ENCODE measurements at regions not wholly inside any gene's neighbourhood (a gene's known extent, or its start where the extent isn't known, plus 50 kb on each side); places are given as distances from the start of the nearest gene placed in this dataset.
"Not testable (repeated sequence)": the region's sequence is repeated elsewhere in the genome, so short reads cannot be mapped to it uniquely, and the experiment has no call there.

- no peak for ATAC-seq
- Mint-ChIP-seq H3K4me1 (ENCODE audit: low read depth) (peaks cover 2% of the 10 kb centered on the region), H3K36me3 (ENCODE audit: insufficient read depth) (no peaks in the 10 kb centered on the region), H3K9me3 (no peaks in the 10 kb centered on the region), H3K27me3 (ENCODE audit: low read depth) (peaks cover 8% of the 10 kb centered on the region), H3K4me3 (no peak overlapping the region)
- no peak for DNase-seq
Observed at GRCh38 chr2:111616651-111617218, 267.3 kb downstream of the ANAPC1 start.

DNA sequence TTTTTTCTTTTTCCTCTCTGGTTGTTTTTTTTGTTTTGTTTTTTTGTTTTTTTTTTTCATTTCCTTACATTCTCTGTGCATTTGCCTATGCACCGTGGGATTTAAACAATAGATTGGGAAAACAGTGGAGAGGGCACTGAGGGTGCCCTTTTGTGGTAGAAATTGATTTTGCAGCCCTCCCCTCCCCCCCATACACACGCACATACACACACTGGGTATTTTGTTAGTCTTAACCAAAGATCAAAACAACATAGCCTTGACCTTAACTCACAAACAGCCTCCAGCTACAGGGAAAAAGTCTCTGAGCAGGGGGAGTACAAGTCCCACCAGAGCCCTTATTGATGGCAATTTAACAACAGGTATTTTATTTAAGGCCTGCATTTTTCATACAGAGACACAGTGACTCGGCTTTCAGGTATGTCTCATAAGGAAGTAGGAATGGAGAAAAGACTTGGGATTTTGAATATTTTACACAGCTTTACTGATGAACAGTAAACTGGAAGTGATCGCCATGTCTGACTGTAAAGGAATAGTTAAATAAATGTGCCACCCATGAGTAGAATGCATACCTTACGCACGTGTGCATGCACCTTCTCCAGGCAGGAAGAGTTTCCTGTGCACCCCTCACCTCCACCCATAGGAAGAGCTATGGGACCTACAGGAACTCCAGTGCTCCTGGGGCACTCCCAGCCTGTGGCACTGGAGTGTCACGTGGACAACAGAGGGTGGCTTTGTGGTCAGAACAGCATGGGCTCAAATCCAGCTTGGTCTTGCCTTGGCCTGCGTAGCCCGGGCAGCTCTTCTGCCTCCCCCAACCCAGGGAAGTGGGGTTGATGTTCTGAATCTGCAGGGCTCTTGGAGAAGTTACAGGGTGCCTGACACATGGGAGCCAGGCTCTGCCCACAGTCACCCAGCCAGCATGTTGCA lies 266.4 kb downstream of the ANAPC1 start:
- no peak for DNase-seq
- Mint-ChIP-seq H3K36me3 (ENCODE audit: insufficient read depth) (no peaks in the 10 kb centered on the region), H3K4me3 (no peak overlapping the region), H3K9me3 (no peaks in the 10 kb centered on the region), H3K4me1 (ENCODE audit: low read depth) (peaks cover 2% of the 10 kb centered on the region), H3K27me3 (ENCODE audit: low read depth) (peaks cover 8% of the 10 kb centered on the region)
- ATAC-seq: no peak

DNA sequence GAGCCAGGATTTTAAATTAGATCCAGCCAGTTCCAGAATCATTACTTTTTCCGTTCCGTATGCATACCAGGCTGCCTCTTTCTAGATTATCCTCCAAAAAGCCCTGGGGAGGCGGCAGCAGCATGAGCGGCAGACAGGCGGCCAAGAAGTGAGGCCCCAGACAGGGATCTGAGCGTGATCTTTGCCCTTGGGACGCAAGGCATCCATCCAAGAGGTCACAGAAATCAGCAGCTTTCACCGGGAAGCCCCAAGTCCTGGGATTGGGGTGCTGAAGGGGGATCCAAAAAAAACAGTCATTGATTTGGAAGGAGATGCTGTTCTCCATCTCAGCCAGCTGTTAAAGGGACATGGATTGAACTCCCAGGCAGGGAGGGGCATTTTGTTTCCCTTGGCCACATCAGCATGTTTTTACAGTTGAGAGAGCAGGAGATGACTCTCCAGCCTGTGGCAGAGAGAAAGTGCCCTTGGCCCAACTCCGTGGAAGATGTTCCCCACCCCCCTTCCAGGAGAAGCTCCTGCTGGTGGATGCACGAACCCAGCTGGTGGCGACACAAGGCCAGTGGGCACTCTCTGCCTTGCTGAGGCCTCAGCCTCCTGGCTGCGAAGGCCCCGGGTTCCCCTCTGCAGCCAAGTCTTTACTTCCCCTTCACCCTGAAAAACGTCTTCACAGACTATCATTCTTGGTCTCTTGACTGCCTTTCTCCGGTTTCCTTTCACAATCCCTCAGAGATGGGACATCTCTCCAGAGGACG lies 265.6 kb downstream of the ANAPC1 start:
- H3K4me3 Mint-ChIP-seq: no peak overlapping the region
- DNase-seq (no peak), ATAC-seq (no peak)
- H3K27me3 Mint-ChIP-seq (ENCODE audit: low read depth): peaks cover 8% of the 10 kb centered on the region
- peaks cover 2% of the 10 kb centered on the region for H3K4me1 Mint-ChIP-seq (ENCODE audit: low read depth)
- no peaks in the 10 kb centered on the region for H3K9me3 Mint-ChIP-seq
- no peaks in the 10 kb centered on the region for H3K36me3 Mint-ChIP-seq (ENCODE audit: insufficient read depth)

GRCh38 chr2:111618978-111619902 lies 264.8 kb downstream of the ANAPC1 start:
- H3K4me1 Mint-ChIP-seq (ENCODE audit: low read depth): peaks cover 2% of the 10 kb centered on the region
- H3K27me3 Mint-ChIP-seq (ENCODE audit: low read depth): peaks cover 8% of the 10 kb centered on the region
- no peak overlapping the region for H3K4me3 Mint-ChIP-seq
- no peaks in the 10 kb centered on the region for H3K36me3 Mint-ChIP-seq (ENCODE audit: insufficient read depth)
- no peaks in the 10 kb centered on the region for H3K9me3 Mint-ChIP-seq
- ATAC-seq: no peak
- no peak for DNase-seq

DNA sequence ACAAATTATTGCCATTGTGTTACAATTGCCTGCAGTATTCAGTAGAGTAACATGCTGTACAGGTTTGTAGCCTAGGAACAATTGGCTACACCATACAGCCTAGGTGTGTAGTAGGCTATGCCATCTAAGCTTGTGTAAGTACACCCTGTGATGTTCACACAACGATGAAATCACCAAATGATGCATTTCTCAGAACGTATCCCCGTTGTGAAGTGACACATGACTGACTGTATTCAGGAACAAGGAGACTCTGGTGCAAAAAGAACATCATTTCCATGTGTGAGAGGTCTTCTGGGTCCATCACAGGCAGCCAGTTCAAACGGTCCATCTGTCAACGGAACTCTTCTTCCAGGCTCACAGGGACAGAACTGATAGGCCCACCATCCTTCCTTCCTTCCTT lies 263.7 kb downstream of the ANAPC1 start:
- no peak for ATAC-seq
- H3K27me3 Mint-ChIP-seq (ENCODE audit: low read depth): peaks cover 8% of the 10 kb centered on the region
- H3K9me3 Mint-ChIP-seq: no peaks in the 10 kb centered on the region
- no peak for DNase-seq
- peaks cover 9% of the 10 kb centered on the region for H3K4me1 Mint-ChIP-seq (ENCODE audit: low read depth)
- H3K36me3 Mint-ChIP-seq (ENCODE audit: insufficient read depth): no peaks in the 10 kb centered on the region
- H3K4me3 Mint-ChIP-seq: no peak overlapping the region

DNA sequence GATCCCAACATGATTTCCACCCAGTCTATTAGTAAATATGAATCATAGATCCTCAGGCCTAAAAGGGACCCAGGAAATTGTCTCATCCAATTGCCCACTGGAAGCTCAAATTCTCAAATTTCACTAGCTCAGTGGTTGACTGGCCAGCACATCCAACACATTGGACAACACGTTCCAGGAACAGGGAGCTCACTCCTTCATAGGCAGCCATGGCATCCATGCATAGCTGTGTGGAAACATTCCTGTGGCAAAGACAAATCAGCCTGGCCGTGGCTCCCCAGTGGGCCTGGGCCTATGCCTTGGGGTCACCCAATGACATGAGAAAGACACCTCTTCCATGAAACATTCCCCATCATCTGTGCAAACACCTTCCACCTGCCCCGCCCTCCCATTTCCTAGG lies 261.1 kb downstream of the ANAPC1 start:
- DNase-seq (no peak), ATAC-seq (no peak)
- H3K4me1 Mint-ChIP-seq (ENCODE audit: low read depth): peaks cover 22% of the 10 kb centered on the region
- H3K27me3 Mint-ChIP-seq (ENCODE audit: low read depth): peaks cover 7% of the 10 kb centered on the region
- no peak overlapping the region for H3K4me3 Mint-ChIP-seq
- no peaks in the 10 kb centered on the region for H3K36me3 Mint-ChIP-seq (ENCODE audit: insufficient read depth)
- peaks cover 12% of the 10 kb centered on the region for H3K9me3 Mint-ChIP-seq

- peaks cover 22% of the 10 kb centered on the region for H3K4me1 Mint-ChIP-seq (ENCODE audit: low read depth)
- peaks cover 7% of the 10 kb centered on the region for H3K27me3 Mint-ChIP-seq (ENCODE audit: low read depth)
- ATAC-seq: no peak
- DNase-seq: no peak
- peaks cover 3% of the 10 kb centered on the region for H3K36me3 Mint-ChIP-seq (ENCODE audit: insufficient read depth)
- H3K4me3 Mint-ChIP-seq: no peak overlapping the region
- peaks cover 17% of the 10 kb centered on the region for H3K9me3 Mint-ChIP-seq
Observed at GRCh38 chr2:111623380-111623779, 260.6 kb downstream of the ANAPC1 start.

DNA sequence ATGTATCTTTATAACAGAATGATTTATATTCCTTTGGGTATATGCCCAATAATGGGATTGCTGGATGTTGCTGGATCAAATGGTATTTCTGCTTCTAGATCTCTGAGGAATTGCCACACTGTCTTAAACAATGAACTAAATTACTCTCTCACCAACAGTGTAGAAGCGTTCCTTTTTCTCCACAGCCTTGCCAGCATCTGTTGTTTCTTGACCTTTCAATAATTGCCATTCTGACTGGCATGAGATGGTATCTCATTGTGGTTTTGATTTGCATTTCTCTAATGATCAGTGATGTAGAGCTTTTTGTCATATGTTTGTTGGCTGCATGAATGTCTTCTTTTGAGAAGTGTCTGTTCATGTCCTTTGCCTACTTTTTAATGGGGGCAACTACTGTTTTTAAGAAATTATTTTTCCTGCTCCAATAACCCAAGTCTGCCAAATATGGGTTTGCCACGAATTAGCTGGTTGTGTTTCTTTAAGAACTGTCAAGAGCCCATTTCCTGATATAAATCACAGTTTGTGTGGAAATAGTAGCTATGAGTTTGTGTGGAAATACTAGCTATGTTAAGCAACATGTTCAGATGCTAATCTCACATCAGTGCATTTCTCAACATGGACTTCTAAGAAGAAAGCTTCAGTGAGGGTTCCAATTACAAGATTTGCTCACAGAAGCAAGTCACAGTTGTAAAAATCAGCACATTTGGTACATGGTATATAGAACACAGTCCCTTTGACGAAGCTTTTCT lies 259.4 kb downstream of the ANAPC1 start:
- Mint-ChIP-seq H3K4me3 (no peak overlapping the region), H3K4me1 (ENCODE audit: low read depth) (peaks cover 20% of the 10 kb centered on the region), H3K36me3 (ENCODE audit: insufficient read depth) (peaks cover 3% of the 10 kb centered on the region), H3K9me3 (peaks cover 25% of the 10 kb centered on the region), H3K27me3 (ENCODE audit: low read depth) (peaks cover 4% of the 10 kb centered on the region)
- DNase-seq: no peak
- ATAC-seq: no peak

DNA sequence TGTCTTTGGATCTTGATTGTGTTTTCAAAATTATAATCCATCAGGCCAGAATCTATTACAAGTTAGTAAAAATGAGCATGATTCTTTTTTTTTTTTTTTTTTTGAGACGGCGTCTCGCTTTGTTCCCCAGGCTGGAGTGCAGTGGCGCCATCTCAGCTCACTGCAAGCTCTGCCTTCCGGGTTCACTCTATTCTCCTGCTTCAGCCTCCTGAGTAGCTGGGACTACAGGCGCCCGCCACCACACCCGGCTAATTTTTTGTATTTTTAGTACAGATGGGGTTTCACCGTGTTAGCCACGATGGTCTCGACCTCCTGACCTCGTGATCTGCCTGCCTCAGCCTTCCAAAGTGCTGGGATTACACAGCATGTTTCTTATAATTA lies 258.8 kb downstream of the ANAPC1 start:
- not testable (repeated sequence) for DNase-seq; H3K27me3 Mint-ChIP-seq (ENCODE audit: low read depth); H3K4me3 Mint-ChIP-seq; ATAC-seq; H3K36me3 Mint-ChIP-seq (ENCODE audit: insufficient read depth)
- H3K4me1 Mint-ChIP-seq (ENCODE audit: low read depth): peaks cover 20% of the 10 kb centered on the region
- H3K9me3 Mint-ChIP-seq: peaks cover 31% of the 10 kb centered on the region

GRCh38 chr2:111626037-111626864 lies 257.7 kb downstream of the ANAPC1 start:
- Mint-ChIP-seq H3K9me3 (peaks cover 38% of the 10 kb centered on the region), H3K4me1 (ENCODE audit: low read depth) (peaks cover 20% of the 10 kb centered on the region), H3K36me3 (ENCODE audit: insufficient read depth) (peaks cover 3% of the 10 kb centered on the region), H3K4me3 (no peak overlapping the region), H3K27me3 (ENCODE audit: low read depth) (no peaks in the 10 kb centered on the region)
- peak; percentile 85 to 88 for ATAC-seq
- no peak for DNase-seq

GRCh38 chr2:111626865-111627163 lies 257.2 kb downstream of the ANAPC1 start:
- H3K4me1 Mint-ChIP-seq (ENCODE audit: low read depth): peaks cover 20% of the 10 kb centered on the region
- no peak overlapping the region for H3K4me3 Mint-ChIP-seq
- no peaks in the 10 kb centered on the region for H3K27me3 Mint-ChIP-seq (ENCODE audit: low read depth)
- DNase-seq: no peak
- H3K9me3 Mint-ChIP-seq: peaks cover 38% of the 10 kb centered on the region
- peaks cover 3% of the 10 kb centered on the region for H3K36me3 Mint-ChIP-seq (ENCODE audit: insufficient read depth)
- no peak for ATAC-seq

- Mint-ChIP-seq H3K4me3 (no peak overlapping the region), H3K27me3 (ENCODE audit: low read depth) (no peaks in the 10 kb centered on the region), H3K9me3 (peaks cover 38% of the 10 kb centered on the region), H3K4me1 (ENCODE audit: low read depth) (peaks cover 20% of the 10 kb centered on the region), H3K36me3 (ENCODE audit: insufficient read depth) (peaks cover 3% of the 10 kb centered on the region)
- DNase-seq: no peak
- ATAC-seq: no peak
Observed at GRCh38 chr2:111627256-111627655, 256.7 kb downstream of the ANAPC1 start.

DNA sequence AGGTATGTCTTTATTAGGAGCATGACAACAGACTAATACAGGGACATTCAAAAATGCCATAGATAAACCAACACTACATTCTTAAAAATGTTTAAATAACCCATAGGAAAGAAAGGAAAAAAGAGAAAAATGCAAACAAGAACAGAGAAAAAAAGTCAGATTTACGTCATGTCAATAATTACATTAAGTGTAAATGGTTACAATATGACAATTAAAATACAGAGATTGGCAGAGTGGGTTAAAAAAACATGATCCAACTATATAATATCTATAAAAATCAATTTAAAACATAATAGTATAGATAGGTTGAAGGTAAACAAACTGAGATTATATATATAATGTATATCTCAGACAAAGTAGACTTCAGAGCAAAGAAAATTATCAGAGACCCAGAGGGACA lies 255.8 kb downstream of the ANAPC1 start:
- Mint-ChIP-seq H3K36me3 (ENCODE audit: insufficient read depth) (peaks cover 3% of the 10 kb centered on the region), H3K9me3 (peaks cover 38% of the 10 kb centered on the region), H3K4me3 (no peak overlapping the region), H3K4me1 (ENCODE audit: low read depth) (peaks cover 29% of the 10 kb centered on the region), H3K27me3 (ENCODE audit: low read depth) (peaks cover 3% of the 10 kb centered on the region)
- DNase-seq (no peak), ATAC-seq (no peak)
